CD4-positive, alpha-beta T cell (primary cell): ENCODE measurements at regions not wholly inside any gene's neighbourhood (a gene's known extent, or its start where the extent isn't known, plus 50 kb on each side); places are given as distances from the start of the nearest gene placed in this dataset.

Source experiments
- ATAC-seq: fragments of 200-7000 bp; cut with Tn5 transposase; one replicate; pipeline ENCODE4 v1.10.0; 2022; ENCODE audit warnings: mild to moderate bottlenecking; ENCODE audit not compliant: poor library complexity
- CTCF ChIA-PET: fragments of 350-600 bp; sonication (Branson Sonifier 250); formaldehyde crosslinking; loops from one replicate; lab custom pipeline; 2021; ENCODE audit warnings: antibody characterized with exemption, inconsistent platforms; lab: Charles Lee
- POLR2A ChIA-PET: fragments of 350-600 bp; sonication (Branson Sonifier 250); formaldehyde crosslinking; loops from one replicate; lab custom pipeline; 2021; ENCODE audit warnings: antibody characterized with exemption, inconsistent platforms; lab: Charles Lee
- DNase-seq, 14 experiments: peaks; one replicate each; pipeline ENCODE4 v3.0.0-alpha.2; 2013 to 2020; ENCODE audit warnings: mixed read lengths in 2 of 14
- H3K27ac ChIP-seq, 2 donors: one replicate each; pipeline versions ENCODE4 v1.5.1 to v1.7.0; 2013; ENCODE audit warnings: low read length in 2 of 2, low read depth in 1 of 2, mild to moderate bottlenecking in 1 of 2
- H3K27me3 ChIP-seq, 2 experiments: 1 replicate in 1 of 2; 2 replicates in 1 of 2; pipeline versions ENCODE4 v1.6.1 to v1.7.0; 2013; ENCODE audit warnings: low read length in 2 of 2, control low read depth in 1 of 2, mild to moderate bottlenecking in 1 of 2, moderate library complexity in 1 of 2; ENCODE audit not compliant: insufficient read depth in 2 of 2, control insufficient read depth in 1 of 2
- H3K36me3 ChIP-seq: one replicate; pipeline ENCODE4 v1.6.1; 2013; ENCODE audit warnings: low read length, control low read depth; ENCODE audit not compliant: insufficient read depth
- H3K4me1 ChIP-seq: one replicate; pipeline ENCODE4 v1.6.1; 2013; ENCODE audit warnings: low read length, control low read depth; ENCODE audit not compliant: insufficient read depth
- H3K4me3 ChIP-seq: one replicate; pipeline ENCODE4 v1.5.1; 2013; ENCODE audit warnings: mild to moderate bottlenecking, low read length, moderate library complexity
- H3K9me3 ChIP-seq, 2 experiments: 1 replicate in 1 of 2; 2 replicates in 1 of 2; pipeline versions ENCODE4 v1.6.1 to v1.7.0; 2013; ENCODE audit warnings: low read length in 2 of 2, mild to moderate bottlenecking in 2 of 2, control low read depth in 1 of 2, moderate library complexity in 1 of 2; ENCODE audit not compliant: control insufficient read depth in 1 of 2, insufficient read depth in 1 of 2
- H3K27ac Mint-ChIP-seq: one replicate; pipeline ENCODE4 v1.8.0; 2020; ENCODE audit warnings: mixed read lengths
- H3K27me3 Mint-ChIP-seq: one replicate; pipeline ENCODE4 v1.8.0; 2021; ENCODE audit warnings: mixed read lengths
- H3K36me3 Mint-ChIP-seq: one replicate; pipeline ENCODE4 v1.8.0; 2021; ENCODE audit warnings: low read depth, mixed read lengths
- H3K4me1 Mint-ChIP-seq: one replicate; pipeline ENCODE4 v1.8.0; 2021; ENCODE audit warnings: low read depth, mixed read lengths
- H3K4me3 Mint-ChIP-seq: one replicate; pipeline ENCODE4 v1.8.0; 2020; ENCODE audit warnings: mild to moderate bottlenecking, mixed read lengths
- H3K9me3 Mint-ChIP-seq: one replicate; pipeline ENCODE4 v1.8.0; 2020; ENCODE audit warnings: mixed read lengths
- CTCF ChIP-seq: fragments of 200-600 bp; IDR thresholded peaks from one replicate; pipeline ENCODE4 v1.8.0; 2022; ENCODE audit warnings: antibody characterized with exemption, mild to moderate bottlenecking
- intact Hi-C, 2 experiments: fragments of 100-400 bp; cut with DNase I in 1 of 2; cut with micrococcal nuclease in 1 of 2; formaldehyde crosslinking; loops; one replicate each; pipeline versions ENCODE4 v1.15.1 to v1.9.0; 2023 to 2025; cut with DNase I, micrococcal nuclease

GRCh38 chr7:68663392-68663791 is 934.9 kb upstream of the AUTS2 start:
- intact Hi-C loops, result no loop called here
- ATAC-seq, result no peak
- peaks cover 3% of the 10 kb centered on the region for H3K9me3 Mint-ChIP-seq
- ChIA-PET CTCF (no interaction called here), POLR2A (no interaction called here)
- TF ChIP-seq CTCF, result no peak
- no peak overlapping the region for H3K27ac ChIP-seq
- no peaks in the 10 kb centered on the region for H3K27me3 Mint-ChIP-seq
- H3K4me3 ChIP-seq, result no peak overlapping the region
- no peaks in the 10 kb centered on the region for H3K36me3 ChIP-seq
- no peaks in the 10 kb centered on the region for H3K27me3 ChIP-seq
- no peaks in the 10 kb centered on the region for H3K4me1 ChIP-seq
- no peak overlapping the region for H3K27ac Mint-ChIP-seq
- H3K4me1 Mint-ChIP-seq, result no peaks in the 10 kb centered on the region
- no peaks in the 10 kb centered on the region for H3K36me3 Mint-ChIP-seq
- no peak for DNase-seq
- peaks cover 0 to 13% of the 10 kb centered on the region in 2 experiments for H3K9me3 ChIP-seq
- H3K4me3 Mint-ChIP-seq, result no peak overlapping the region

GRCh38 chr7:68671046-68671445 is 927.2 kb upstream of the AUTS2 start:
- intact Hi-C loops, result no loop called here
- Histone ChIP-seq H3K27me3 (no peaks in the 10 kb centered on the region), H3K36me3 (no peaks in the 10 kb centered on the region), H3K4me3 (no peak overlapping the region), H3K27ac (no peak overlapping the region), H3K9me3 (peaks cover 0 to 18% of the 10 kb centered on the region in 2 experiments), H3K4me1 (no peaks in the 10 kb centered on the region)
- Mint-ChIP-seq H3K4me1 (no peaks in the 10 kb centered on the region), H3K4me3 (no peak overlapping the region), H3K9me3 (peaks cover 14% of the 10 kb centered on the region), H3K27me3 (no peaks in the 10 kb centered on the region), H3K27ac (no peak overlapping the region), H3K36me3 (no peaks in the 10 kb centered on the region)
- DNase-seq (no peak), ATAC-seq (no peak)
- POLR2A ChIA-PET, result no interaction called here
- TF ChIP-seq CTCF, result no peak
- CTCF ChIA-PET, result no interaction called here

GRCh38 chr7:68671671-68672070 is 926.6 kb upstream of the AUTS2 start:
- CTCF ChIA-PET, result no interaction called here
- intact Hi-C loops, result no loop called here
- no peak for DNase-seq
- Histone ChIP-seq H3K4me1 (no peaks in the 10 kb centered on the region), H3K9me3 (peaks cover 0 to 14% of the 10 kb centered on the region in 2 experiments), H3K4me3 (no peak overlapping the region), H3K27me3 (no peaks in the 10 kb centered on the region), H3K36me3 (no peaks in the 10 kb centered on the region), H3K27ac (no peak overlapping the region)
- peaks cover 14% of the 10 kb centered on the region for H3K9me3 Mint-ChIP-seq
- ATAC-seq, result no peak
- no peak overlapping the region for H3K27ac Mint-ChIP-seq
- H3K27me3 Mint-ChIP-seq, result no peaks in the 10 kb centered on the region
- H3K4me1 Mint-ChIP-seq, result no peaks in the 10 kb centered on the region
- H3K36me3 Mint-ChIP-seq, result no peaks in the 10 kb centered on the region
- no peak overlapping the region for H3K4me3 Mint-ChIP-seq
- no peak for TF ChIP-seq CTCF
- POLR2A ChIA-PET, result no interaction called here
